ENCODE measurements at regions not wholly inside any gene's neighbourhood (a gene's known extent, or its start where the extent isn't known, plus 50 kb on each side); places are given as distances from the start of the nearest gene placed in this dataset.

DNA sequence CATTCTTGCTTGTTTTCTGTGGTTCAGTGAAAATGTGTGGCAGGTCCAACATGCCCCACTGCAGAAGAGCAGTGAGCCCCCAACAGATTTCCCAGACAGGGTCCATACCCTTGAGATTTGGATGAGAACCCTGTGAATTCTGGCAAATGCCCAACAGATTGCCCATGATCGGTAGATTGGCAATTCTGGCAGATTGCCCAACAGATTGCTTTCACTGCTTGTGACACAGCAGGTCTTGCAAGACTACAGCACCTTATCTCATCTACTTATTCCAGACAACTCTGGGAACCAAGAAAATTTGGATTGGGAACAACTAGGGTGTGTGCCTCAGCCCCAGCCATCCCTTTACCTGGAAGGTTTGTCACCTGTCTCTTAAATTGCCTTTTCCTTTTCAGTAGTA is 143.7 kb upstream of the COL1A2 start:
- no peak for DNase-seq (ENCODE audit: low spot score)
- intact Hi-C loops (cut with DNase I) = no loop called here
- no peak for ATAC-seq

- ATAC-seq (no peak), DNase-seq (ENCODE audit: low spot score) (no peak)
- intact Hi-C loops (cut with DNase I) = no loop called here
Observed at GRCh38 chr7:94252124-94252523, 142.6 kb upstream of the COL1A2 start.

GRCh38 chr7:94252971-94253370 is 141.7 kb upstream of the COL1A2 start:
- intact Hi-C loops (cut with DNase I) = no loop called here
- DNase-seq (ENCODE audit: low spot score) (no peak), ATAC-seq (no peak)

DNA sequence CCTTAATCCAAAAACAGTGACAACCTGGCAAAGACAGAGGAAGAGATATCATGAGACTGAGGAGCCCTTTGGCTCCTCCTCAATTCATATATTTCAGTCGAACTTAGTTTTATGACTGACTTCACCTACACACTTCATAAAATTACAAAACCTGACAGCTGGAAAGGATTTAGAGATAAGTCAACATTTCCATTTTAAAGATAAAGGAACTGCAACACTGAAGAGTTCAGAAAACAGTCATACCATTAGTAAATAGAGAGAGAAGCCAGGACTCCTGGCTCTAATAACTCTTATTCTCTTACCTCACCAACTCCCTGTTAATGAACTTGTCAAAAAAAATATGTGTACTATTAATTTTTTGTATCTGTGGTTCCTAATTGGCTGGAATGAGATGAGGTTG is 141.0 kb upstream of the COL1A2 start:
- DNase-seq (ENCODE audit: low spot score) = no peak
- no peak for ATAC-seq
- intact Hi-C loops (cut with DNase I) = no loop called here

DNA sequence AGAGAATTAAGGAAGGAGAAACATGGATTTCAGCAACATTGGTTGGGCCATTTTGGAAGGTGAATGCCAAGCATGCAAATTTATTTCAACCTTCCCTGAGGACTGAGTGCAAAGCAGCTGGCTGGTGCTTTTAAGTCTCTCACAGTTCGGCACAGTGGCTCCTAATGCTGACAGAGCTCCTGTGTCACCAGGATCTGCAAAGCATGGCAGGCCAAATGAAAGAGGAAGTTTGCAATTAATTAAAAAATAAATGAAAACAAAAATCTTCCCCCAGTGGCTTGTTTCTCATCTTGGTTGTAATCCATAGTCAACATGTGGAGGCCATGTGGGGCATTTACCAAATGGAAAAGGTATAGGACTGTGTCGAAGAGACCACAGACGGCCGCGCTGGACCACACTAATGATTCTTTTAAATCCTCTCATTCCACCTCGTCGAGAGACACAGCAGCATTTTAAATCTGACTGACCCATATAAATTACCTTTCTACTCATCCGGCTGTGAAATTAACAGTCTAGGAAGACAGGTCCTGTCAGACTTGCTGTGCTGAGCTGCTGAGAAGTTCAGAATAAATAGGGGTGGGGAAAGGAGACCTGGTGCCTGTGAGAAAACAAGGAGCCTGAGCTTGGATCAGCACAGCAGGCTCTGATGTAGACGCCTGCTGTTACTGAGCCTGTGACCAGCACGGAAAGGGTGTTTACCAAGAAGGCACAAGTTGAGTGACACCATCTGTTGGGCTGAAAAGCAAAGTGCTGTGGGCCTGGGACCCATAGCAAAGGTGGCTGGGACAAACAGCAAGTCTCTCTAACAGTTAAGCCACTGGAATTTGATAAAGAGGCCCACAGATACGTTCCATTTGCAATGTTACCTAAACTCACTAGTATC is 136.0 kb upstream of the COL1A2 start:
- intact Hi-C loops (cut with DNase I) = no loop called here
- no peak for ATAC-seq
- DNase-seq (ENCODE audit: low spot score) = no peak

- intact Hi-C loops (cut with DNase I) = no loop called here
- DNase-seq (ENCODE audit: low spot score) (no peak), ATAC-seq (no peak)
Observed at GRCh38 chr7:94261067-94261466, 133.6 kb upstream of the COL1A2 start.

GRCh38 chr7:94264756-94265155 is 129.9 kb upstream of the COL1A2 start:
- DNase-seq (ENCODE audit: low spot score) (no peak), ATAC-seq (no peak)
- intact Hi-C loops (cut with DNase I) = no loop called here

DNA sequence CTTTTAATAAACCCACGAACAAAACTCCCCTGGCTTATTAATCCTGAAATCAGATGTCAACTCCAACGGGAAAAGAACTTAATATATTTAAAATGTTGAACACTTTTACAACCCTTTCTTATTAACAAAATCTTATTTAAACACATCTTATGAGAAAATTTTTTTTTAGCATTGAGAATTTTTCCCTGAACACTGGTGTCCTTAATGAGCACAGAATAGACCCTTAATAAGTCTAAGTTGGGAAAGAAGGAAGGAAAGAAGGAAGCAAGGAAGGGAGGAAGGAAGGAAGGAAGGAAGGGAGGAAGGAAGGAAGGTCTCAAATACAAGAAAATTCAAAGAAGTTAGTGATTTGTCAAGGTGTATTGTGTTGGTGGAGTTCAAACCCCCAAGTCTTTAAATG is 129.2 kb upstream of the COL1A2 start:
- ATAC-seq = no peak
- intact Hi-C loops (cut with DNase I) = no loop called here
- no peak for DNase-seq (ENCODE audit: low spot score)

- ATAC-seq (peak; percentile 98), DNase-seq (ENCODE audit: low spot score) (no peak)
- intact Hi-C loops (cut with DNase I) = no loop called here
Observed at GRCh38 chr7:94266238-94266644, 128.5 kb upstream of the COL1A2 start.

- ATAC-seq = no peak
- no peak for DNase-seq (ENCODE audit: low spot score)
- intact Hi-C loops (cut with DNase I) = no loop called here
Observed at GRCh38 chr7:94270772-94271171, 123.9 kb upstream of the COL1A2 start.

DNA sequence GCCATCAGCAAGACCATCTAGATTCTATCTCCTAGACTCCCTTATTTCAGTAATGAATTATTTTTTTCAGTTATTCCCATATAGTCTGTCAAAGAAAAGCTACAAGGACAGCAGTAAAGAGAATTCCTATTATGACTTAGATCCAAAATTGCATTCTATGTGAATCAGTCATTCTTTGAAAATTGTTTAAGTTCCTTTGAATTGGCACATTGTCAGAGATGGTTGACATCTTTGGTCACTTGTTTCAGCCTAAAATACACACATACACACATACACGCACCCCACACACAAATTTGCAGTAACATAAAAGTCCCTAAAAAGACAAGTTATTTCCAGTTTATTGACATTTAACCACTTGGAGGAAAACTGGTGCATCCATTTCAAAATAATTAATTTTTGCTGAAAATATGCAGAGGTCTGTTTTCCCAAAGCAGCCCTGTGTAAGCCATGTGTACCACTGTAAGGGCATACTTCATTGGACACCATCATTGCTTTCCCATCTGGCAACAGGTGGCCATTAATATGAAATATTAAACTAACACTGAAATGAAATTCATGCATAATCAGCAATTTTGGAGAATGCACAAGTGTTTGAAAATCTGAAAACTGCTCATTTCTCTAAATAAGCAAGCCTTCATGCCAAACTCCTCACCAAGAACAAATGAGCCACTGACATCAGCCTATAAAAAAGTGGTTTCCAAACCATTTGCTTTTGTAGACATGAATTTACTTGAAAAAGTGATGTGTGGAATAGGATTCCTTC is 121.7 kb upstream of the COL1A2 start:
- ATAC-seq (no peak), DNase-seq (ENCODE audit: low spot score) (no peak)
- intact Hi-C loops (cut with DNase I) = no loop called here

DNA sequence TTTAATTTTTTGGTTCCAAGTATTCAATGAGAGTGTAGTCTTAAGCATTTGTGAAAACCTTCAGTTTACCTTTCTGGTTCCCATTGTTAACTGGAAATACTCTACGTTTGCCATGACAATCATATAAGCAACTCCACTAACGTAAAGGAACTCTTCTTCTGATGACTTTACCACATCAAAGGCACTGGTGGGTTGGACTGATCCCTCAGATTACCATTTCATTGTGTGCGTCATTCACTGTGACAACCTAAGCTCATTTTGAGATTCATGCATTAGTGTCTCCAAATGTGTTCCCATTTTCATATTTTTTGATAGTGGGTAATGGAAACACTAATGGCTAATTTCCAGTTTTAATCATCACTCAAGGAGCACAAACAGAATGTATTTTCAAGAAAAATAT is 119.9 kb upstream of the COL1A2 start:
- ATAC-seq (no peak), DNase-seq (ENCODE audit: low spot score) (no peak)
- intact Hi-C loops (cut with DNase I) = no loop called here

DNA sequence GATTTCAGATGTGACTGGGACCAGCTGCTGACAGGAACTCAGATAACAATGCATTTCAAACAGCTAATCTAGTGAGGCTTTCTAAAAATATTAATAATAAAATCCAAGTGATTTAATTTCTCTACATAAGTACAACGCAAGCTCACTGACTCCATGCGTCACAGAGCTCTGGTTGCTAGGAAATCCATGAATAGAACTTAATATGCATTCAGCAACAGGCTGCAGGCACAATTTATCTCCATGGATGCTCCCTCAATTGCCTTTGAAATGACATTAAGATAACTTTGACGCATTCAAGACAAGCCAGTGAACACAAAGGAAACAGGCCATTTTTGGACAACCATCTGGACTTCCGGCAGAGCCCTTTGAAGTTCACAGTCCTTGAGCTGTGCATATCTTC is 118.7 kb upstream of the COL1A2 start:
- intact Hi-C loops (cut with DNase I) = no loop called here
- ATAC-seq (no peak), DNase-seq (ENCODE audit: low spot score) (no peak)

GRCh38 chr7:94276795-94277194 is 117.9 kb upstream of the COL1A2 start:
- intact Hi-C loops (cut with DNase I) = no loop called here
- DNase-seq (ENCODE audit: low spot score) = no peak
- peak; percentile 74 for ATAC-seq

- DNase-seq (ENCODE audit: low spot score) = no peak
- intact Hi-C loops (cut with DNase I) = no loop called here
- ATAC-seq = no peak
Observed at GRCh38 chr7:94277236-94277635, 117.5 kb upstream of the COL1A2 start.

GRCh38 chr7:94280851-94281250 is 113.8 kb upstream of the COL1A2 start:
- DNase-seq (ENCODE audit: low spot score) = no peak
- ATAC-seq = peak; percentile 38

GRCh38 chr7:94284104-94284503 is 110.6 kb upstream of the COL1A2 start:
- ATAC-seq (no peak), DNase-seq (ENCODE audit: low spot score) (no peak)
- intact Hi-C loops (cut with DNase I) = no loop called here

More at GRCh38 chr7:94280851-94281250, 113.8 kb upstream of the COL1A2 start:
- intact Hi-C loops (cut with DNase I) = no loop called here

DNA sequence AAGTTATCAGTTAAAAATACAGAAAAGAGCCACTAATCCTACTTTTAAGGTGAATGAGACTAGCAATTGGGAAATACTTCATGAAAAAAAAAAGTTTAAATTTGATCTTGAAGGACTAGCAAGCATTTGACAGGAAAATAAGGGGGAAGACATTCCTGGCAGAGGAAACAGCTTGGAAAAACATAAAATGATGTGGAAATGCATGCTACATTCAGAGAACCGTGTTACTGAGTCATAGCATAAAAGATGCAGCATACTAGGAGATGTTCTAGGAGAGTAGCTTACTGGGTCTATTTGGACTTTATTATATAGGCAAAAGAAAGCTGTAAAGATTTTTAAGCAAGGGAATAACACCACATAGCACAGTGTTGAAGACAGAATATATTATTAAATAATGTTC is 108.6 kb upstream of the COL1A2 start:
- ATAC-seq = no peak
- intact Hi-C loops (cut with DNase I) = no loop called here
- DNase-seq (ENCODE audit: low spot score) = no peak

DNA sequence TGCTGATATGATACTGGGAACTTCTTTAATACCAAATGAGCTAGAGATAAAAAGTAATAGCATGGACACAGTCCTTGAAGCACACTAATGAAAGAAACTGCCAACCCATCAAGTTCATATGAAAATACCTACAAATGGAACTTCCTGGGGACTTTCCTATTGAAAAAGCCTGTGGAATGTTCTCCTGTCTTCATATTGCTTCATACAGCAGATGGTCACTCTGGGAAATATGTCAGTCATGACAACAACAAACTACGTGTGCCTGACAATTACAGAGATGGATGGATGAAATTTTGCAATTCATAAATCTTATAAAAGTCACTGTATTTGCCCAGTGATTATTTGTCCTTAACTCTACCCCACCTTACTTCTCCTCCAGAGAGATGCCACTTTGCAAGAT is 106.6 kb upstream of the COL1A2 start:
- no peak for DNase-seq (ENCODE audit: low spot score)
- ATAC-seq = no peak
- intact Hi-C loops (cut with DNase I) = no loop called here

DNA sequence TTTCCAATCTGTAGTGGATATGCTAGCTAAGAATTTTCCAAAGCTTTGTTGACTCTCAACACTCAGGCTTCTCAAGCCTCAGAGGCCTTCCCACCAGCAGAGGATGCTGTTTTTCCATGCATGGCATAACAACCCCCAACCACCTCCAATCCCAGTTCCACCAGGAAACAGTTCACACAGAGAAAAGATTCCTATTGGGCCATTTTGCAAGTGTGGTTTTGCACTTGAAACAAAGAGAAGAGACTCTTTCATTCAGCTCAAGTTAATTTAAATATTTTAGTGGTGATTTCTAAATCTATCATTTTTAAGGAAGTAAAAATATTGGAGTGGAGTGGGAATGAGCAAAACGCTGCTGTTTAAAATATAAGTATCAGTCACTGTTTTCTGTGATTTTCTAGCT is 105.6 kb upstream of the COL1A2 start:
- ATAC-seq = peak; percentile 96

More for the DNA sequence above, 105.6 kb upstream of the COL1A2 start:
- peak; percentile 82 for DNase-seq (ENCODE audit: low spot score)
- intact Hi-C loops (cut with DNase I) = no loop called here
